Glutamatergic neuron (in vitro differentiated cells): ENCODE measurements at regions not wholly inside any gene's neighbourhood (a gene's known extent, or its start where the extent isn't known, plus 50 kb on each side); places are given as distances from the start of the nearest gene placed in this dataset.

Experiments
- DNase-seq: peaks from one replicate; pipeline ENCODE4 v3.0.0; 2022
- H3K27ac Mint-ChIP-seq: one replicate; pipeline ENCODE4 v1.8.0; 2020; ENCODE audit warnings: mild to moderate bottlenecking, mixed read lengths, inconsistent platforms; ENCODE audit not compliant: unreplicated experiment
- H3K27me3 Mint-ChIP-seq: one replicate; pipeline ENCODE4 v1.8.0; 2020; ENCODE audit warnings: mild to moderate bottlenecking, moderate library complexity, mixed read lengths, inconsistent platforms; ENCODE audit not compliant: unreplicated experiment
- H3K36me3 Mint-ChIP-seq: one replicate; pipeline ENCODE4 v1.8.0; 2020; ENCODE audit warnings: mild to moderate bottlenecking, mixed read lengths, inconsistent platforms; ENCODE audit not compliant: unreplicated experiment
- H3K4me1 Mint-ChIP-seq: one replicate; pipeline ENCODE4 v1.8.0; 2020; ENCODE audit warnings: mild to moderate bottlenecking, low read depth, mixed read lengths, inconsistent platforms; ENCODE audit not compliant: unreplicated experiment
- H3K4me3 Mint-ChIP-seq: one replicate; pipeline ENCODE4 v1.8.0; 2020; ENCODE audit warnings: mild to moderate bottlenecking, mixed read lengths, inconsistent platforms; ENCODE audit not compliant: unreplicated experiment
- H3K9me3 Mint-ChIP-seq: one replicate; pipeline ENCODE4 v1.8.0; 2020; ENCODE audit warnings: mild to moderate bottlenecking, moderate library complexity, mixed read lengths, inconsistent platforms; ENCODE audit not compliant: unreplicated experiment
- TF ChIP-seq, protein P1 (sequence below): fragments of 200-600 bp; sonication (generic); IDR thresholded peaks from one replicate; pipeline ENCODE4 v1.5.0; 2021; ENCODE audit not compliant: partially characterized antibody, unreplicated experiment

DNA sequence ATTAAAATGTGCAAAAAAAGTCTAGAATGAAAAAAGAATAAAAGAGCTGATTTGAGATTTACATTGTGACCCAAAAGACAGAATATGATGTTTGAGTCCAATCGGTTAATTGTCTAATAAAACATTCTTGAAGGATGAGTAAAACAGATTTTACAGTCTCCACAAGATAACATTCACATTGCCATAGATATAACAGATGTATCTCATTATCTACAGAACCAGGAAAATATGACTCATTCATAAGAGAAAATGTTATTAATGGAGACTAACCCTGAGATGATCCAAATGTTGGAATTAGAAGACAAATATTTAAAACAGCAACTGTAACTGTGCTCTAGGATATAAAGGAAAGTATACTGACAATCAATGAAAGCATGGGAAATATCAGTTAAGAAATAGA, 141.7 kb downstream of the RFX6 start:
- DNase-seq: no peak
- no peaks in the 10 kb centered on the region for H3K9me3 Mint-ChIP-seq
- TF ChIP-seq, protein P1, sequence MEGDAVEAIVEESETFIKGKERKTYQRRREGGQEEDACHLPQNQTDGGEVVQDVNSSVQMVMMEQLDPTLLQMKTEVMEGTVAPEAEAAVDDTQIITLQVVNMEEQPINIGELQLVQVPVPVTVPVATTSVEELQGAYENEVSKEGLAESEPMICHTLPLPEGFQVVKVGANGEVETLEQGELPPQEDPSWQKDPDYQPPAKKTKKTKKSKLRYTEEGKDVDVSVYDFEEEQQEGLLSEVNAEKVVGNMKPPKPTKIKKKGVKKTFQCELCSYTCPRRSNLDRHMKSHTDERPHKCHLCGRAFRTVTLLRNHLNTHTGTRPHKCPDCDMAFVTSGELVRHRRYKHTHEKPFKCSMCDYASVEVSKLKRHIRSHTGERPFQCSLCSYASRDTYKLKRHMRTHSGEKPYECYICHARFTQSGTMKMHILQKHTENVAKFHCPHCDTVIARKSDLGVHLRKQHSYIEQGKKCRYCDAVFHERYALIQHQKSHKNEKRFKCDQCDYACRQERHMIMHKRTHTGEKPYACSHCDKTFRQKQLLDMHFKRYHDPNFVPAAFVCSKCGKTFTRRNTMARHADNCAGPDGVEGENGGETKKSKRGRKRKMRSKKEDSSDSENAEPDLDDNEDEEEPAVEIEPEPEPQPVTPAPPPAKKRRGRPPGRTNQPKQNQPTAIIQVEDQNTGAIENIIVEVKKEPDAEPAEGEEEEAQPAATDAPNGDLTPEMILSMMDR: no peak
- H3K4me1 Mint-ChIP-seq: no peaks in the 10 kb centered on the region
- no peaks in the 10 kb centered on the region for H3K36me3 Mint-ChIP-seq
- H3K27me3 Mint-ChIP-seq: no peaks in the 10 kb centered on the region
- no peak overlapping the region for H3K4me3 Mint-ChIP-seq
- no peak overlapping the region for H3K27ac Mint-ChIP-seq

DNA sequence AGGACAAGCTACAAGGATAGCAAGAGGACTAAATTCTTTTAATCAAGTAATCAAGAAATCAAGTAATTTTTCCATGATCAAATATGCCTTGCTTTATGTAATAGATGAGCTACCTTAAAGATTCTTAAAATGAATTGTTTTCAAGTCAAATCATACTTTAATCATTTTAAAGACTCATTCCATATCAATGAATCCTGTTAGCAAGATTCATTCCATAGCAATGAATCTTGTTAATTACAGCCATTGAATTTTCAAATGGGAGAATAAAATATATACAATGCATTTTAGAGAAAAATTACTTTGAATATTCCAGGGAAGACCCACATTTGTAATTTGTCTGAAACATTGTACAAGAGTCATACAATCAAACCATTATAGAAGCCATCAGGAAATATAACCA, 145.7 kb downstream of the RFX6 start:
- H3K4me3 Mint-ChIP-seq: no peak overlapping the region
- H3K27me3 Mint-ChIP-seq: no peaks in the 10 kb centered on the region
- DNase-seq: no peak
- no peaks in the 10 kb centered on the region for H3K36me3 Mint-ChIP-seq
- no peaks in the 10 kb centered on the region for H3K4me1 Mint-ChIP-seq
- H3K9me3 Mint-ChIP-seq: no peaks in the 10 kb centered on the region
- TF ChIP-seq, protein P1: no peak
- no peak overlapping the region for H3K27ac Mint-ChIP-seq

DNA sequence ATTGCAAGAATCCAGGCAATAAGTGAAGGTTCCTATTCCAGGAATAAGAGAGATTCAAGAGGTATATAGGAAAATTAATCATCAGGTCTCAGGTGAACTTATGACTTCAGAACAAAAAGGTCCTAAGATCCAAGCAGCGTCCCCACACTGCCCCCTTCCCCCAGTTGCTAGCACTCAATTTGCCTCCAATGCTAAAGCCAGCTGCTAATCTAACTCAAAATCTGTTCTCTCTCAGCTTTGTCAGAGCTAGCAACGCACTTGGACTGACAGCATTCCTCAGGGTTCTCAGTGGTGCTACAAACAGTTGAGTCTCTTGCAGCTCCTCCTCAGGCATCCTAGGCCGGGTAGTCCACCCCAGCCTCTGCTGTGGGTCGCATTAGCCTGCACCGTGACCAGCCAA, 148.3 kb downstream of the RFX6 start:
- DNase-seq: no peak

DNA sequence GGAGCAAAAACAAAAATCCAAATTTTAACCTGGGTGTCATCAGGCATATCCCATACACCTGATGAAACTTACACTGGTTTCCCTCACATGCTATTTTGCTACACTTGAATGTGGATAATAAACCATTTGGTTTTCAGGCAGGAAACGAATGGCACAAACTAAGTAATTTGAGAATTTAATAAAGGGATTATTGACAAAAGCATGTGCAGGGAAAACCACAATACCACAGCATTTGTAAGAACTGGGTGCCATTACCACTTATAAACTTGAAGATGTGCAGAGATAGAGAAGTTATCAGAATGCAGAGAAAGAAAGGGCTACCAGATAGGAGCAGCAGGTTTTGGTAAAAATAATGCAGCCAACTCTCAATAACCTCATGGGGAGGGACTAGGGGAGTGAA, 151.2 kb downstream of the RFX6 start:
- no peak for DNase-seq
- no peak overlapping the region for H3K4me3 Mint-ChIP-seq
- no peak overlapping the region for H3K27ac Mint-ChIP-seq
- TF ChIP-seq, protein P1: no peak
- H3K36me3 Mint-ChIP-seq: no peaks in the 10 kb centered on the region
- no peaks in the 10 kb centered on the region for H3K27me3 Mint-ChIP-seq
- H3K9me3 Mint-ChIP-seq: no peaks in the 10 kb centered on the region
- no peaks in the 10 kb centered on the region for H3K4me1 Mint-ChIP-seq

More for the DNA sequence above, 148.3 kb downstream of the RFX6 start:
- Mint-ChIP-seq H3K27ac (no peak overlapping the region), H3K9me3 (no peaks in the 10 kb centered on the region), H3K4me3 (no peak overlapping the region), H3K4me1 (no peaks in the 10 kb centered on the region), H3K36me3 (no peaks in the 10 kb centered on the region), H3K27me3 (no peaks in the 10 kb centered on the region)
- TF ChIP-seq, protein P1: no peak

DNA sequence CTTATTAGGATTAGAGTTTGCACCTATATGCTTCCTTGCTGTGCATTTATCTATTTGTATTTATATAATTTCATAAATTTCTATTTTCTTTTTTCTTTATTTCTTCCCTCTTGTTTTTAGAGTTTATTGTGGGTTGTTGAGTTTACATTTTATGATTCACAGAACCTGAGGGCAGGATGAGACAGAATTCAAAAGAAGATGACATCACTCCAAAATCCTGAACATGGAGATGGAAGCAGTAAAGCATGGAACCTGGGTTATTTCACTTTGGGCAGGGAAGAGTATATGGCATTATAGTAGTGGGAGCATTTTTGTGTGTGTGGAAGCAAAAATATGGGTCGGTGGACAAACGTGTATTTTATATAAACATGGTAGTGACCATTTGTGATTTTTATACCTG, 157.5 kb downstream of the RFX6 start:
- H3K4me1 Mint-ChIP-seq: peaks cover 6% of the 10 kb centered on the region
- no peaks in the 10 kb centered on the region for H3K27me3 Mint-ChIP-seq
- no peak overlapping the region for H3K4me3 Mint-ChIP-seq
- no peaks in the 10 kb centered on the region for H3K36me3 Mint-ChIP-seq
- H3K9me3 Mint-ChIP-seq: no peaks in the 10 kb centered on the region
- DNase-seq: no peak
- no peak overlapping the region for H3K27ac Mint-ChIP-seq
- TF ChIP-seq, protein P1: no peak
